ENCODE measurements at regions not wholly inside any gene's neighbourhood (a gene's known extent, or its start where the extent isn't known, plus 50 kb on each side); places are given as distances from the start of the nearest gene placed in this dataset.

GRCh38 chr2:42846932-42847595 lies 54.7 kb upstream of the HAAO start (continued):
- TF ChIP-seq ZNF462 (CRISPR knock-in tag; IDR thresholded peaks at IDR 0.05) (no peak), ETS1 (IDR thresholded peaks at IDR 0.05) (no peak), STAT1 (IDR thresholded peaks at IDR 0.05; ENCODE audit: unreplicated experiment) (no peak), CTCF (conservative IDR thresholded peaks at IDR 0.05; ENCODE audit: low read depth in 2 of 2) (no peak), POLR2AphosphoS5 (IDR thresholded peaks at IDR 0.05; ENCODE audit: low read depth) (no peak), EZH2 (IDR thresholded peaks at IDR 0.05; ENCODE audit: low read depth, unreplicated experiment) (no peak), CREB1 (CRISPR knock-in tag; IDR thresholded peaks at IDR 0.05; ENCODE audit: low read depth) (no peak)

Data from GM23338 (cell line).